GM19452 (cell line): ENCODE measurements at regions not wholly inside any gene's neighbourhood (a gene's known extent, or its start where the extent isn't known, plus 50 kb on each side); places are given as distances from the start of the nearest gene placed in this dataset.
A peak's percentile ranks its signal among the peaks of the same experiment; 100 is the strongest.

Experiments
- ATAC-seq: cut with Tn5 transposase; IDR thresholded peaks from one replicate; pipeline ENCODE4 v1.9.1; 2021; ENCODE audit not compliant: unreplicated experiment

- ATAC-seq = no peak
Measured at GRCh38 chr12:27382924-27383323, 50.3 kb downstream of the BMAL2 start.

DNA sequence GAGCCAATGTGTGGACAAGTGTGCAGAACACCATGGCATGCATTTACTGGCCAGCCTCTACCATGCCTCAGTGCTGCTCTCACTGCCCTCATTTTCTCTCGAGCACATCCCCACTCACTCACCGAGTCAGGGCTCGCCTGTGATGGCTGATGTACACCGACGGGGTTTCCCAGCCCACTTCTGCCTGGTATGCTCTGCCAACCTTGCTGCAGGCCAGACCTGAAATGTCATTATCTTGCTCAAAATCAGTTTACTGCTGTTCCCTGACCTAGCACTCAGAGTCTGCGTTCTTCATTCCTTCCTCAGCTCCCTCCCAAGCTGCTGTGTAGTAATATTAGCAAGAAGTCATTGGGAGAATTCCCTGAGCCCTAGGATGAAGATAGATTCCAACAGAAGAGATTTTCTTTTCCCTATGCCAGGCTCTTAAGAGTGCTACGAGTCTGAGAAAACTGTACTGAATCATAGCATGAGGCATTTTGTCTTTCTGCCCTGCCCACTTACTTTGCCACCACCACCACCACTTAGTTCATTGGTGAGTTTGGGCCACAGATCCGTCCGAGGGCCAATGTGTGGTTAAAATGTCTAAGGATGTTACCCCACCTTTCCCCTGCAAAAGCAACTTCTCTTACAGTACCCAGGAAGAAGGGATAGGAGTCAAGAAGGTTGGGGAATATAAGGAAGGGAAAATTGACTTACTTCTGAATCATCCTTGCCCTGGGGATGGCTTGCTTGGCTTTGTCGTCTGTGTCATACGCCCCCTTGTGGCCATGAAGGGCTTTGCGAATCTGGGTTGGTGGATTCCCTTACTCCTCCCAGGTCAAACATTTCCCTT, 51.0 kb downstream of the BMAL2 start:
- peak; percentile 59 for ATAC-seq

DNA sequence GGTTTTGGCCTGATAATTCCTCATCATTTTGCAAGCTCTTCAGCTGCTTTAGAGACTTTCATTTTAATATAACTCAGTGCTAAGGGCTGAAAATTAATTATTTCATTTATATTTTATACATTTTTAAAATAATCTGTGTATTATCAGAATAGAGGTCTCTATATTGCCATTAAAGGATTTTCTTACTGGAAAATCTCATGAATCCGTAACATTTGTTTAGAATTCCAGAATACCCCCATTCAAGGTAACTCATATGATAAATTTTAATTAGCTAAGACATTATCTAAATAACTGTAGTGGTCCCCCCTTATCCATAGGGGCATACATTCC, 51.6 kb downstream of the BMAL2 start:
- ATAC-seq = no peak

DNA sequence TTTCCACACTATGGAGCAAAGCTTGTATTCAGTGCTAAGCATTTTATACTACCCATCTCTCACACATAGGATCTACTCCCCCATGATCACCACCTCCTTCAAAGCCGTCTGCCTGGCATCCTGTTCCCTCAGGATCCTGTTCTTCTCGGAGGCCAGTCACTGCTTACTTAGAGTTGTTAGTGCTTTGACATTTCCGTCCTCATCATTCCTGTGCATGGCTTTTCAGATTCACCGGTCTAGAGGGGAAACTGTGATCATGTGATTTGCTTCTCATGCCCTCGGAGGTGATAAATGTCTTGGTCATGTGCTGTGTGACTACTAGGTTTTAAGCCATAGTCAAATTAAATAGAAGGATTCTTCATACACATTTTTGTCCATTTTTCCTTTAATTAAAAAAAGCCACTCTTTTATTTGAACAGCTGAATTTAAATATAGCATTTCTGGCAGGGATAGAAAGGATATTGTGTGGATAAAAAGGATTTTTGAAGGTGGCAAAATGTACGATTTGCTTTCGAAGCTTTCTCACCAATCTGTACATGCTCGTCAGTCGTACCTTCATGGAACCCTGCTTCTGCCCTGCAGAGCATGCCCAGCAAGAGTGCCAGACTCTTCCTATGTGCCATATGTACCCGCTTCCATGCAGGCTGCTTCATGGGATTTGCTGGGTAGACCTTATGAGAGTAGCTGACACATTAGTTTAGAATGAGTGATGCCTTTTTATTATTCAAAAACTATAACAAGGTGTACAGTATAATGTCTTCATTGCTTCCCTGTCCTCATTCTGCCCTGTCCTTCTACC, 53.3 kb downstream of the BMAL2 start:
- ATAC-seq = no peak

DNA sequence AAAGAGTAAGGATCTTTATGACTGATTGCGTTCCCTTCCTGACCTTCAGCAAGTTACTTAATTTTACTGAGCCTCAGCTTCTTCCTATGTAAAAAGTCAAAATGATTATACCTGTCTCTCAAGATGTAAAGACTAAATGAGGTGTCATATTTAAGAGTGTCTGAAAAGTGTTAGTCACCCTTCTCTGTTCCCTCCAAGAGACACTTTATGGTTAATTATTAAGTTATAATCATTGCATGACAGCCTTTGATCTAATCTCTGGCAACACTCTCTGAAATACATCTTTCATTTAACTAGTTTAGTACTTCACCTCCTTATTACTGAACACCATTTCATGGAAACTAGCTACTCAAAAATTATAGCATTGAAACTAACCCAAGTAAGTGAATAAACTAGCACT, 54.8 kb downstream of the BMAL2 start:
- no peak for ATAC-seq

- ATAC-seq = no peak
Measured at GRCh38 chr12:27388650-27389049, 56.0 kb downstream of the BMAL2 start.

- ATAC-seq = no peak
Measured at GRCh38 chr12:27394676-27395075, 51.9 kb upstream of the SMCO2 start.

DNA sequence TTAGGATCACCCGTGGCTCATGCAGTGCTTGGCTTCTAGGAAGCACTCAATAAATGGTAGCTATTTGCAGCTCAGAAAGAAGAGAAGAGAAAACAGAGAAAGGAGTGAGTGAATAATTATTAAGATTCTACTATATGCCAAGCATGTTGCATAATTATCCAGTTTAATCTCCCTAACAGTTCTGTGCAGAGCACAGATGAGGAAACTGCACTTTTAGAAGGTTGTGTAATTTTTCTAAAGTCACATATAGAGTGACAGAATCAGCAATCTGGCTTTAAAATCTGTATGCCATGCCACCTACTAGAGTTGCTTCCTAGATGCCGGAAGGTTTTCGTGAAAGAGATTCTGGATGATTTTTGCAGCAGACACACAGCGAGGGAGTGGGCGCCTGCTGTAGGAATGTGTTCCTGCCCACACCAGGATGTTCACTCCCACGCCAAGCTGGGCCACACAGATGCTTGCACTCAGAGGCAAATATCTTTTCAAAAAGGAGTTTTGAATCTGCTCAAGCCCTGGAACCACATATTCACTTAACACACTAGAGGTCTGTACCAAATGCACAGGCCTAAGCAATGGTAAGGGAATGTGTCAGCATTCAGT, 50.2 kb upstream of the SMCO2 start:
- no peak for ATAC-seq
